NCI-H2171 treated with DMSO at 0.1 percent for 48 hours (cell line): ENCODE measurements at regions not wholly inside any gene's neighbourhood (a gene's known extent, or its start where the extent isn't known, plus 50 kb on each side); places are given as distances from the start of the nearest gene placed in this dataset.
"Not testable (repeated sequence)": the region's sequence is repeated elsewhere in the genome, so short reads cannot be mapped to it uniquely, and the experiment has no call there.

Source experiments
- DNase-seq: peaks from one replicate; lab custom pipeline; 2025; lab: John Stamatoyannopoulos, UW

DNA sequence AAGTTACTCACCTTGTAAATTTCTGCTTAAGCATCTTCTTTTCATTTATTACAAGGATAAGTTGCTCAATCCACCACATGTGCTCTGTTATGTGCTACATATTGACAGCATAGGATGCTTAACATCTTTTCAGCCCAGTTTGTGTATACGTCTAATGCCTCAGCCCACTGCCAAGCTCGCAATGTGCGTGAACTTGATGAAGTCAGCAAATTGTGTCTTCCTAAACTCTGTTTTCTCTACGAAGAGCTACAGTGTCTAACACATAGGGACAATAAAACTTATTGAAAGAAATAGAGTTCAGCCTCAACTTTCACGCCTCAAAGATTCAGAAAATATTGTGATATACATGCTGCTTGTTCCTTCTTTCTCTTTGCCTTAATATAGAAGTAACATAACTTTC lies 500.0 kb downstream of the TFAP2B start:
- no peak for DNase-seq

DNA sequence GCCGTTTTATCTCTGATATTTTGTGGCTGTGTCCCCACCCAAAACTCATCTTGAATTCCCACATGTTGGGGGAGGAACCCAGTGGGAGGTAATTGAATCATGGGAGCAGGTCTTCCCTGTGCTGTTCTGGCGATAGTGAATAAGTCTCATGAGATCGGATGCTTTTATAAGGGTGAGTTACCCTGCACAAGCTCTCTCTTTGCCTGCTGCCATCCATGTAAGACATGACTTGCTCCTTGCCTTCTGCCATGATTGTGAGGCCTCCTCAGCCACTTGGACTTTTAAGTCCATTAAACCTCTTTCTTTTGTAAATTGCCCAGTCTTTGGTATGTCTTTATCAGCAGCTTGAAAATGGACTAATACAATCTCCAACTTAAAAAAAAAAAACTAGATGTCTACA lies 502.8 kb downstream of the TFAP2B start:
- DNase-seq, result not testable (repeated sequence)

DNA sequence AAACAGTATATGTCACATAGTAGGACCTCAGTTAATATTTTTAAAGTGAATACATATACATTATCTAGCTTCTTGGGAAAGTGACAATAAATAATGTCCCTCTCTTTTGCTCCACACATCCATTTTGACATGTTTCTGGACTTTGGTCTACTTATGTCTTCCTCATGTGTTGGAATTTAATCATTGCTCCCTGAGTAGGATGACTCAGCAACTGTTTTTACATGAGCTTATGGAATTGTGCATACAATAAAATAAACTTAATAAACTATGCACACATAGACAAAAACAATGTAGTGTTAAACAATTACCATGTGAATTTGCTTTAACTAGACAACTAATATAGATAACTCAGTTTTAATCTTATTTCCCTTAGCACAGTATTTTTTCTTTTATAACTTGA lies 503.8 kb downstream of the TFAP2B start:
- no peak for DNase-seq

GRCh38 chr6:51323056-51323455 lies 504.4 kb downstream of the TFAP2B start:
- no peak for DNase-seq

GRCh38 chr6:51330971-51331370 lies 512.3 kb downstream of the TFAP2B start:
- no peak for DNase-seq

DNA sequence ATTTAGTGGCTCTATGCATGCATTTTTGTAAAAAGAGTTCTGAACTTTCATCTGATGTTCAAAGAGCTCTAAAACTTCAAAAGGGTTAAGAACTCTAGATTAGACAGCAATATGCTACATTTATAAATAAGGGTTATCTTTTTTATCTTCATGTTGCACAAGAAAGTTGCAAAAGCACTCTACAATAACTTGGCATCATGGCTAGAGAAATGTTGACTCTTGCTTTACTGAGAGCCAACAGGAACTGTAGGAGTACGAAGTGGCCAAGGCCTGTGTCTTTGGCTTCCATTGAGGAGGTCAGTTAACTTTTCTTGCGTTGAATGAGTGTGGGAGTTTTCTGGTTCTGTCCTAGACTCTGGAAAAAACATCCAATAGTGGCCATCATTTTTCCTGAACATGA lies 516.9 kb downstream of the TFAP2B start:
- no peak for DNase-seq

- DNase-seq, result no peak
These were observed 517.5 kb downstream of the TFAP2B start for GRCh38 chr6:51336185-51336584.

DNA sequence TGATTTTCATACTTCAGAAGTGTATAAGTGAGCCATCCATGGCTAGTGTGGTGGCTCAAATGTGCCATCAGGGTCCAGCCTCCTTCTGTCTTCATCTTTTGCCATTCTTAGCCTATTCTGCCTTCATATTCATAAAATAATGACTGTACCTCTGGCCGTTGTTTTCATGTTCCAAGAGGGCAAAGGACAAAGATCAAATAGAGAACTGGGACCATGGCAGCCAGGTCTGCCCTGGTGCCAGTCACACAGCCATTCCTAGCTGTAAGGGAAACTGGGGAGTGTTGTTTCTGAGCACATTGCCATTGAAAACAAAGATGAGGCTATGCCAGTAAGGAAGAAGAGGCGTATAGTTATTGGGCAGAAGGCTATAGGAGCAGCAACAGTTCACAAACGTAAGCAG lies 518.6 kb downstream of the TFAP2B start:
- no peak for DNase-seq

DNA sequence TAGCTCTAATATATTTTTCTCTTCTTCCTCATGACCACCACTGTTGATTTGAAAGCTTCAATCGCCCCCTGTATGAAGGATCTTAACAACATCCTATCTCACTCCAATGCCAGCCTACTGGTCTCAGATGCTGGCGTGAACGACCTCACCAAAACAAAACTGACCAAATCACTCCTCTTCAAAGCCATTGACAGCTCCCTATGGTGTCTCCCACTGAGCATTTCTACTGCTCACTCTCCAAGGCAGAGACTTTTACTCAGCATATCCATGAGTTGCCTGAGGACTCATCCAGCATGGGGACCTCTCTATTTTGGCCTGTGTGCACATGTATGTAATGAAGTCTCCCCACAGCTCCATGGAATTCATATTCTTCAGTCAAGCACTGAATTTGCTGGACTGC lies 520.4 kb downstream of the TFAP2B start:
- no peak for DNase-seq

- no peak for DNase-seq
These were observed 521.1 kb downstream of the TFAP2B start for GRCh38 chr6:51339728-51340127.

DNA sequence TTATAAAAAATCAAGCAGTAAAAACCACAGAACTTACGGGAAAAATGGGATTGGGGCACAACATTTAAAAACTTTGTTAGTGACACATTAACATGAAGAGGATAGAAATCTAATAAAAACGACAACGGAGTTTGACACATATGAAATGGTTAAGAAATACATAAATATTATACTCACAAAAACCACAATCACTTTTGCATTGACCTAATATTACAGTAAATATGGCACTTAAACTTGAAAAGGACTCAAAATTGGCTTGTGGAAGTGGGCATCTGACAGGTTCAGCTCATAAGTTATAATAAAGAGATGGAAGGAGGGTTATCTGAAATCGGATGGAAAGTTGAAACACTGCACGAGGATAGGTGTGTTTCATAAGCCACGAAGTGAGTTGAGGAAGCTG lies 523.7 kb downstream of the TFAP2B start:
- DNase-seq, result no peak

- no peak for DNase-seq
These were observed 531.2 kb downstream of the TFAP2B start for GRCh38 chr6:51349857-51350256.

DNA sequence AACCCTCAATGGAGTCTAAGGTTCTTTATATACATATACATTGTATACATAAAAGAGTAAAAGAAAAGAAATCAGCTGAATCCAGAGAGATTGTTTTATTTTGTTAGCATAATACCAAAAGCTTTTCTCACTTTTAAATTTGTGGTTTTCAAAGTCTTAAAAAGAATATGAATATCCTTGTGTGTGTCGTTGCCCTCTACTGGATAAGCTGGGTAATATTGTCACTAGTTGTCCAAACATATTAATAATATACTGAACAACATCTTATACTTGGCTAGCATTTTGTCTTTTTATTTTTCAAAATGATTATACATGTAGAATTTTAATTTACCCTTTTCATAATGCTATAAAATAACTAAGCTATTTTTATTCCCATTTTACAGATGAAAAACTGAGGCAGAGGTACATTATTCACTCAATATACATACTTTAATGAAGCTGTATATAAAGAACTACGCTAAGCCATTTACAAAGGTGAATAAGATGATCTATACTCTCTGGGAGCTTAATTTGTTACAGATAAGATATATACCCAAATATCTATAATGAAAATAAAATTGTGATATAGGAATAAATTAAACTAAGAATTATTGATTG lies 531.7 kb downstream of the TFAP2B start:
- no peak for DNase-seq

GRCh38 chr6:51352506-51353029 lies 533.9 kb downstream of the TFAP2B start:
- no peak for DNase-seq

DNA sequence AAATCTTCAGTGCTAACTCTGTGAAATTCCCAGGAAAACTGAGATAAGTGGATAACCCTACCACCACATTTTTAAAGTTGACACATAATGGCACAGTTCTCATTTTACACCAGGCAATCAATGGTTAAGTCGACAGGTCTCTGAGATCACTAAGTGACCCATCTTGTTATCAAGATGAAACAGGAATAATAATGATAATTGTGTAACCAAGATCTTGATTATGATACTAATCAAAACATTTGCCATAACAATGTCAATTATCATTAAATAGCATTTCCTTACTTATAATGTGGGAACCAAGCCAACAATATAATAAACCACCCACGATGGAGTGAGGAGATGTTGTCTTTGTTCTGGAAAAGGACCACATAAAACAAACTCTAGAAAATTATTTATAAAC lies 541.6 kb downstream of the TFAP2B start:
- no peak for DNase-seq

GRCh38 chr6:51365566-51365965 lies 546.9 kb downstream of the TFAP2B start:
- no peak for DNase-seq

GRCh38 chr6:51369485-51369884 lies 550.8 kb downstream of the TFAP2B start:
- no peak for DNase-seq

DNA sequence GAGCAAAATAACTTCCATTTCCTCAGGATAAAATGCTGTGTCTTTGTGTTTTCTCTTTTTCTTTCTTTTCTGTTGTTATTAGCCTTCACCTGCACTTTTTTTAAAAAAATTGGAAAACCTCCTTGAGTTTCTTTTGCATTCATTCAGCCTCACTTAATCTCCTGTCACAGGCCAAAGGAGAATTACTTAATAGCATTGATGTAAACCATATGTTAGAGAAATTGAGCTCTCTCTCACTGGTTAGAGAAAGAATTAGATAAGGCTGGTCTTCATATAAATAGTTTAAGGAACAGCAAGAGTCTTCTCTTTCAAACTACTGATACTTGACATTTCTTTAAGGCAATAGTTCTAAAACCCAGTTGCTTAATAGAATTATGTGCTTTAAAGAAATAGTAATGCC lies 564.2 kb downstream of the TFAP2B start:
- DNase-seq, result no peak

- DNase-seq, result no peak
These were observed 566.1 kb downstream of the TFAP2B start for GRCh38 chr6:51384736-51385135.

- no peak for DNase-seq
These were observed 567.7 kb downstream of the TFAP2B start for GRCh38 chr6:51386347-51386836.

DNA sequence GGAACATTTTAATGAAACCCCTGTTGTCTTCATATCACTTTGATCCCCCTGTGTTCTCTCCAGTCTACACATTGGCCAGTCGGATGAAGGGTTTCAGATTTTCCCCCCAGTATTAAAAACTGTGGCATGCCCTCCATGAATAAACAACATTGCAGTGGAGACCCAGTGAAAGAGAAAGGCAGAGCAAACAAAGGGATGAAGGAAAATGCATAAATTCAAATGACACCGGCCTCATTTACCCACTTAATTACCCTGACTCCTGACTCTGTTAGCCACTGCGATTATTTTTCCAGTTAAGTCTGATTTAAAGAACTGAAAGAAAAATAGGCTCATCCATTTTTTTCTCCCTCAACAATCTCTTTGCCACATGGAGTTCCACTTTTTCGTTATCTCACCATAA lies 569.2 kb downstream of the TFAP2B start:
- DNase-seq, result no peak

DNA sequence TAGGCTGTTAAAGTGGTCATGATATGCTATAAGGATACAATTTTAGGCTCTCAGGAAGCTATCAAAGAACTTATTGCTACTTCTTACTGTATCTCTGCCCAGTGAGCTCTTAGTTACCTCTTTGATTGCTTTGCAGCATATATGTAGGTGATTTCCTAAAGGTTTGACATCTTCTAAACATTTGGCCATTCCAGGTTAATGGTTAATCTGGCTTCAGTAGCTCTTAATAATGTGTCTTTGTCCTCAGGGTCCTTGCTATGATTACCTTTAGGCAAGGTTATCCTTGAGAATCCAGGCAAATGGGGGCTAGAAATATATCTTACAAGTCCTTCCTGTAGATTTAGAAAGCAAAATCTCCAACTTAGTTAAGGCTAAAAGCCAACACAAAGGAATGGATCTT lies 575.4 kb downstream of the TFAP2B start:
- no peak for DNase-seq

DNA sequence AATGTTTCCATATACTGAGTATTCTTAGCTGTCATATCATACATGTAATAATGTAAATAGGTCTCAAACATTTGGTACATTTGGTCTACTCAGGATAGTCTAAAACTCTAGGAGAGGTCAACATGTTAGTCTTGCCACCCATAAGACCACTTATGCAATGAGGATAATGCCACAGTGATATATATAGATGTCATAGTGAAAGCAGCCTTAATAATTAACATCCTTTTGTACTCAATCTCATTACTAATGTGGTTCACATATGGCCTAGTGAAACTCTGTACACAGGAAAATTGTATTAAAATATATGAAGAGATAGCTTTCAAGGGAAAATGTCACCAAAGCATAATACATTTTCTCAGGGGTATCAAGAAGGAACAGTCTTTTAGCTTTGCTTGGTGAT lies 577.9 kb downstream of the TFAP2B start:
- DNase-seq, result no peak

DNA sequence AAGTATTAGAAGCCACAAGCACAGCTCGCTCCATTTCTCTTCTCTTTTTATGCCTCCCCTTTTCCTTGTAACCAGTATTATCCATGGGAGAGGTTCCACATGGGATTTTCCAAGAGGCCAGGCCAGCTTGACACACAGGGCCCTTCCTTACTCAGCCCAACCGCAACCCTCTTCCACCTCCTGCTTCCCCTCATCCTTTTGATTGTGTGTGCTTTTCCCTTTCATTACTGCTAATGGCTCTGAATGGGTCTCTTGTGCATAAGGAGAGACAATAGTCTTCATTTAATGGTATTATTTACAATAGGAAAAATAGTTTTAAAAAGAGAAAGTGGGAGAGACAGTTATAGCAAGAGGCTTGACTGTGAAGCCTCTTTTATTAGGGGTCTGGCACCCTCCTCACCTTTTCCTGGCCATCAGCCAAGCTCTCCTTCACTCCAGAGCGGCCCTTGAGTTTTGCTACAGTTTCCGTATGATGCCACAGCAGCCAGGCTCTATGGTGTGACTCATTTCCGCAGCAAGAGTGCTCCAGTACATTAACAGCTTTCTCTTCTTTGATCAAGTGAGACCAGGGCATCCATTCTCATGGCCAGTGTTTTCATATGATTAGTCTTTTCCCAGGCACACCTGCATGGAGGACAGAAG lies 579.5 kb downstream of the TFAP2B start:
- no peak for DNase-seq
